ENCODE measurements at regions not wholly inside any gene's neighbourhood (a gene's known extent, or its start where the extent isn't known, plus 50 kb on each side); places are given as distances from the start of the nearest gene placed in this dataset.
"Not testable (repeated sequence)": the region's sequence is repeated elsewhere in the genome, so short reads cannot be mapped to it uniquely, and the experiment has no call there.

- TF ChIP-seq, protein P1, sequence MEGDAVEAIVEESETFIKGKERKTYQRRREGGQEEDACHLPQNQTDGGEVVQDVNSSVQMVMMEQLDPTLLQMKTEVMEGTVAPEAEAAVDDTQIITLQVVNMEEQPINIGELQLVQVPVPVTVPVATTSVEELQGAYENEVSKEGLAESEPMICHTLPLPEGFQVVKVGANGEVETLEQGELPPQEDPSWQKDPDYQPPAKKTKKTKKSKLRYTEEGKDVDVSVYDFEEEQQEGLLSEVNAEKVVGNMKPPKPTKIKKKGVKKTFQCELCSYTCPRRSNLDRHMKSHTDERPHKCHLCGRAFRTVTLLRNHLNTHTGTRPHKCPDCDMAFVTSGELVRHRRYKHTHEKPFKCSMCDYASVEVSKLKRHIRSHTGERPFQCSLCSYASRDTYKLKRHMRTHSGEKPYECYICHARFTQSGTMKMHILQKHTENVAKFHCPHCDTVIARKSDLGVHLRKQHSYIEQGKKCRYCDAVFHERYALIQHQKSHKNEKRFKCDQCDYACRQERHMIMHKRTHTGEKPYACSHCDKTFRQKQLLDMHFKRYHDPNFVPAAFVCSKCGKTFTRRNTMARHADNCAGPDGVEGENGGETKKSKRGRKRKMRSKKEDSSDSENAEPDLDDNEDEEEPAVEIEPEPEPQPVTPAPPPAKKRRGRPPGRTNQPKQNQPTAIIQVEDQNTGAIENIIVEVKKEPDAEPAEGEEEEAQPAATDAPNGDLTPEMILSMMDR (conservative IDR thresholded peaks at IDR 0.05; ENCODE audit: low read length), result not testable (repeated sequence)
- TF ChIP-seq EZH2phosphoT487 (IDR thresholded peaks at IDR 0.05; ENCODE audit: borderline replicate concordance, low read depth, low read length), result not testable (repeated sequence)
Observed at GRCh38 chr9:90221899-90222298, 420.7 kb downstream of the DIRAS2 start.

Measured in OCI-LY7 (cell line).